HEK293T (cell line): ENCODE measurements at regions not wholly inside any gene's neighbourhood (a gene's known extent, or its start where the extent isn't known, plus 50 kb on each side); places are given as distances from the start of the nearest gene placed in this dataset.

Source experiments
- ARNT ChIP-seq: fragments of 450-650 bp; IDR thresholded peaks from 2 replicates; pipeline ENCODE4 v1.6.1; 2017; ENCODE audit warnings: mild to moderate bottlenecking
- BHLHE40 ChIP-seq: fragments of 450-650 bp; IDR thresholded peaks from 2 replicates; pipeline ENCODE4 v1.6.1; 2016; ENCODE audit warnings: mild to moderate bottlenecking, moderate library complexity, borderline replicate concordance
- CTBP1 ChIP-seq: fragments of 450-650 bp; IDR thresholded peaks from 2 replicates; pipeline ENCODE4 v1.6.1; 2016; ENCODE audit warnings: borderline replicate concordance
- ELF4 ChIP-seq: fragments of 450-650 bp; IDR thresholded peaks from 2 replicates; pipeline ENCODE4 v1.6.1; 2017; ENCODE audit warnings: antibody characterized with exemption
- FOXA1 ChIP-seq: fragments of 450-650 bp; IDR thresholded peaks from 2 replicates; pipeline ENCODE4 v1.6.1; 2016; ENCODE audit warnings: mild to moderate bottlenecking
- FOXK2 ChIP-seq: fragments of 450-650 bp; IDR thresholded peaks from 2 replicates; pipeline ENCODE4 v1.6.1; 2016; ENCODE audit warnings: mild to moderate bottlenecking
- FOXM1 ChIP-seq: fragments of 450-650 bp; IDR thresholded peaks from 2 replicates; pipeline ENCODE4 v1.6.1; 2017; ENCODE audit warnings: mild to moderate bottlenecking, borderline replicate concordance
- L3MBTL2 ChIP-seq: fragments of 450-650 bp; conservative IDR thresholded peaks from 2 replicates; pipeline ENCODE4 v1.6.1; 2016; ENCODE audit warnings: mild to moderate bottlenecking
- NFRKB ChIP-seq: fragments of 450-650 bp; IDR thresholded peaks from 2 replicates; pipeline ENCODE4 v1.6.1; 2016; ENCODE audit warnings: mild to moderate bottlenecking, moderate library complexity
- PKNOX1 ChIP-seq: fragments of 450-650 bp; IDR thresholded peaks from 2 replicates; pipeline ENCODE4 v1.6.1; 2016
- SP1 ChIP-seq: fragments of 450-650 bp; IDR thresholded peaks from 2 replicates; pipeline ENCODE4 v1.6.1; 2017
- SUZ12 ChIP-seq: fragments of 450-650 bp; IDR thresholded peaks from 2 replicates; pipeline ENCODE4 v1.6.1; 2016; ENCODE audit warnings: mild to moderate bottlenecking
- TARDBP ChIP-seq: fragments of 450-650 bp; IDR thresholded peaks from 2 replicates; pipeline ENCODE4 v1.6.1; 2016
- ZNF384 ChIP-seq: fragments of 450-650 bp; IDR thresholded peaks from 2 replicates; pipeline ENCODE4 v1.6.1; 2016

GRCh38 chr12:59317598-59317997 is 278.2 kb upstream of the SLC16A7 start:
- TF ChIP-seq ZNF384 (no peak), PKNOX1 (no peak), FOXA1 (no peak), BHLHE40 (no peak), SP1 (no peak), NFRKB (no peak), FOXK2 (no peak), FOXM1 (no peak), ARNT (no peak), SUZ12 (no peak), ELF4 (no peak), TARDBP (no peak), L3MBTL2 (no peak), CTBP1 (no peak)
